ENCODE measurements at regions not wholly inside any gene's neighbourhood (a gene's known extent, or its start where the extent isn't known, plus 50 kb on each side); places are given as distances from the start of the nearest gene placed in this dataset.
A peak's percentile ranks its signal among the peaks of the same experiment; 100 is the strongest.

DNA sequence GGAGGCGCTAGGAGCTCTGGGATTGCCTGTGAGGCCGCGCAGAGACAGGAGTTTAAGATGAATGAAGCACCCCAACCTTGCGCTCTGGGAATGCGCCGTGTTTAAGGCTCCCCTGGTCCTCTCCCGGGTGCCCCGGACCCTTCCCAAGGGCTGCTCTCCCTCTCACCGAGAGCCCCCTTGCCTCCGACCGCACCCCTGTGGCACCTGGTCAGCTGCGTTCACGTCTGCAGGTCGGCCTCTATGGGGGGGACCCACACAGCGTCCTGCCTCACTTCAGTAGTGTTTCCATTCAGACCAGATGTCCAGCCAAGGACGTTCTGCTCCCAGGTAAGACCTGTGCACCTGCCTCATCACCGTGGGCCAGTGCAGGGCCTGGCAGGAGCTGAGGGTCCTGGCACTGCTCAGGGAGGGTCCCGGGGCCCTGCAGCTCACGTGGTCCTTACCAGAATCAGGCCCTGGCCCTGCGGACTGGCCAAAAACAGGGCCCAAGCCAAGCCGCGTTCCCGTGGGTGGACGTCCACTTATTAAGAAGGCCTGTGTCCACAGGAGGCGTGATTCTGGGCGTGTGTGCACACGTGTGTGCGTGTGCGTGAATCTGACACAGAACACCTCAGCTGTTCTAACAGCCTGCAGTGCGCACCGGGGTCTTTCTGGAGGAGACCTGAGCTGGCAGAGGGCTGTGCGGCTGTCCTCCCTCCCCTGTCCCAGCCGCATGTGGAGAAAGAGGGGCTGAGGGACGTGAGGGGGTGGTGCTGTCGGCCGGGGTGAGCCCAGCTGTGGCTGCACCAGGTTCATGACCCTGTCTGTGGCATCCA, 79.9 kb upstream of the BHLHE23 start:
- no peaks in the 10 kb centered on the region for H3K4me1 ChIP-seq
- H3K27me3 ChIP-seq (ENCODE audit: insufficient read depth in 3 of 3, low read length in 2 of 3): peaks cover 0 to 92% (median 25%) of the 10 kb centered on the region in 3 donors
- H3K36me3 ChIP-seq (ENCODE audit: insufficient read depth in 1 of 2, low read depth in 1 of 2): no peaks in the 10 kb centered on the region
- intact Hi-C loops (cut with DNase I): no loop called here
- WGBS, 3 donors: 69 to 76% (median 74%) methylated on average over 34 to 36 of the region's 36 CpGs
- H3K4me3 ChIP-seq: no peak overlapping the region
- no peaks in the 10 kb centered on the region for H3K9me3 ChIP-seq
- no peak overlapping the region for H3K27ac ChIP-seq
- DNase-seq (peak in 1 of 2 donors; percentile 32), ATAC-seq (no peak)
- TF ChIP-seq CTCF (IDR thresholded peaks at IDR 0.05): no peak

DNA sequence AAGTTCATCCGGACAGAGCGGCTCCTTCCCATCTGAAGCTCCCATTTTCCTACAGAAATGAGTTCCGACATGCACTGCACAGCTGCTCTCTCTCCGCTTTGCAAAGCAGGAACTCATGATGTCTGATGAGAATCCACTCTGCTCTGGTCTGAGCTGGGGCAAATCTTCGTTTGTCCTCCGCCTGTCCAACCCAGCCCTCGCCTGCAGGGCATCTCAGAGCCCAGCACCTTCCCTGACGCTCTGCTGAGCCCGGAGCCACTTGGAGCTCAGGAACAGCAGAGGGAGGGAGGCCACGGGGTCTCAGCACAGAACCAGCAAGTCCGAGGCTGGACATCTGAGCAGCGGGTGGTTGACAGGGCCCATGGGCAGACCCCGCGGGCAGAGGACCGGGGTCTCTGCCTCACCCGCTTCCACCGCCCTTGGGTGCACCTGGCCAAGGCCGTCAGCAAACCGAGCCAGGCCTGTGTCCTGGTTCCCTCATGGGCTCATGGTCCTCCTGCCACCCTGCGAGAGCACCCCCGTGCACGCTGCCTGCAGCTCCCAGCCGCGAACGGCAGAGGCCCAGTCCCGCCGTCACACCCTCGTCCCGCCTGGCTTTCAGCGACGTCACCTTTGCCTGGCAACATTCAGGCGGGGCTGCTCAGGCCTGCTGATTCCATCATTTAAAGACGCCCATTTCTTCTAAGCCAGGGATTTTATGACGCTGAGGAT, 78.5 kb upstream of the BHLHE23 start:
- ATAC-seq: no peak
- peaks cover 0 to 93% (median 25%) of the 10 kb centered on the region in 3 donors for H3K27me3 ChIP-seq (ENCODE audit: insufficient read depth in 3 of 3, low read length in 2 of 3)
- DNase-seq: peak; percentile 6 to 49

GRCh38 chr20:63084563-63084927, 77.8 kb upstream of the BHLHE23 start:
- no peak for ATAC-seq
- 26 to 42% (median 38%) methylated on average over 12 to 15 of the region's 15 CpGs for WGBS, 3 donors
- TF ChIP-seq CTCF (IDR thresholded peaks at IDR 0.05): no peak
- no peak overlapping the region for H3K27ac ChIP-seq
- H3K36me3 ChIP-seq (ENCODE audit: insufficient read depth in 1 of 2, low read depth in 1 of 2): no peaks in the 10 kb centered on the region
- intact Hi-C loops (cut with DNase I): no loop called here
- no peaks in the 10 kb centered on the region for H3K4me1 ChIP-seq
- peak in 1 of 2 donors; percentile 40 for DNase-seq
- no peaks in the 10 kb centered on the region for H3K9me3 ChIP-seq
- H3K4me3 ChIP-seq: no peak overlapping the region
- peaks cover 0 to 94% (median 25%) of the 10 kb centered on the region in 3 donors for H3K27me3 ChIP-seq (ENCODE audit: insufficient read depth in 3 of 3, low read length in 2 of 3)

More for the DNA sequence above, 78.5 kb upstream of the BHLHE23 start:
- Histone ChIP-seq H3K36me3 (ENCODE audit: insufficient read depth in 1 of 2, low read depth in 1 of 2) (no peaks in the 10 kb centered on the region), H3K9me3 (no peaks in the 10 kb centered on the region), H3K4me1 (no peaks in the 10 kb centered on the region), H3K4me3 (no peak overlapping the region), H3K27ac (no peak overlapping the region)
- no peak for TF ChIP-seq CTCF (IDR thresholded peaks at IDR 0.05)
- WGBS, 3 donors: 51 to 56% (median 52%) methylated on average over 33 to 34 of the region's 34 CpGs
- intact Hi-C loops (cut with DNase I): no loop called here

DNA sequence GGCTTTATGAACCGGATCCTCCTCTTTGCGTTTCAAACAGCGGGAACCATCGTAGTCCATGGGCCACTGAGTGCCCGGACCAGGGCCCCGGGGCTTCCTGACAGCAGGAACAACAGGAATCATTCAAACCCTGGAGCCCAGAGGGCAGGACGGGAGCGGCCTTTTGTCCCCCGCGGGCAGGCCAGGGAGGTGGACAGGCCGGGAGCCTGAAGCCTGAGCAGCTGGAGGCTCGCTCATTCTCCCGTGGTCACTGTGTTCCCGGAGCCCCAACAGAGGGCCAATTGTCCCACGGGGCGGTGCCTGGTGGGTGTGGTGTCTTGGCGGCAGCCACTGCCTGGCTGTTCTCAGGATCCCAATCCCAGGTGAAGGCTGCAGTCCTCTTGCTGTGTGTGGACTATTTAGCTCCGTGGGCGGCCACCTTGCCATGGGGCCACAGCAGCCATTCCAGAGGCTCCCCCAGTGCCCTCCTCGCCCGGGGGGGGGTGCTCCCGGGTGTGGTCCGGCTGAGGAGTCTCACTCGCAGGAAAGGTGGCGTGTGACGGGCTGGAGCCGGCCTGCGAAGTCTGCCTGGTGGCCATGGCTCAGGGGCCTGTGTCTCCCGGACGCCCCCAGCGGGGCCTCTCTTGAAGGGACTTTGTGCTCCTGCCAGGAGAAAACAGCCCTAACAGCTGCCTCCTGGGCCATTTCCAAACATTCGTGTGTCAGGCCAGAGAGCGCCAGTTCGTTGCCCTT, 77.2 kb upstream of the BHLHE23 start:
- ATAC-seq: no peak
- Histone ChIP-seq H3K4me1 (no peaks in the 10 kb centered on the region), H3K9me3 (peaks cover 2% of the 10 kb centered on the region), H3K27ac (no peak overlapping the region), H3K4me3 (no peak overlapping the region), H3K27me3 (ENCODE audit: insufficient read depth in 3 of 3, low read length in 2 of 3) (peaks cover 0 to 90% (median 25%) of the 10 kb centered on the region in 3 donors), H3K36me3 (ENCODE audit: insufficient read depth in 1 of 2, low read depth in 1 of 2) (no peaks in the 10 kb centered on the region)
- TF ChIP-seq CTCF (IDR thresholded peaks at IDR 0.05): no peak
- 46 to 62% (median 49%) methylated on average over 33 to 34 of the region's 34 CpGs for WGBS, 3 donors
- DNase-seq: peak; percentile 6 to 39
- intact Hi-C loops (cut with DNase I): no loop called here
